Fibroblast of skin of back (primary cell): ENCODE measurements at regions not wholly inside any gene's neighbourhood (a gene's known extent, or its start where the extent isn't known, plus 50 kb on each side); places are given as distances from the start of the nearest gene placed in this dataset.
"Not testable (repeated sequence)": the region's sequence is repeated elsewhere in the genome, so short reads cannot be mapped to it uniquely, and the experiment has no call there.

Experiments
- DNase-seq: peaks from one replicate; pipeline ENCODE4 v3.0.0-alpha.2; 2013

- no peak for DNase-seq
Observed at GRCh38 chr1:31511848-31512615, 64.3 kb upstream of the TINAGL1 start.

- no peak for DNase-seq
Observed at GRCh38 chr1:31514117-31514516, 62.2 kb upstream of the TINAGL1 start.

GRCh38 chr1:31515056-31515775 lies 61.1 kb upstream of the TINAGL1 start:
- DNase-seq: no peak

DNA sequence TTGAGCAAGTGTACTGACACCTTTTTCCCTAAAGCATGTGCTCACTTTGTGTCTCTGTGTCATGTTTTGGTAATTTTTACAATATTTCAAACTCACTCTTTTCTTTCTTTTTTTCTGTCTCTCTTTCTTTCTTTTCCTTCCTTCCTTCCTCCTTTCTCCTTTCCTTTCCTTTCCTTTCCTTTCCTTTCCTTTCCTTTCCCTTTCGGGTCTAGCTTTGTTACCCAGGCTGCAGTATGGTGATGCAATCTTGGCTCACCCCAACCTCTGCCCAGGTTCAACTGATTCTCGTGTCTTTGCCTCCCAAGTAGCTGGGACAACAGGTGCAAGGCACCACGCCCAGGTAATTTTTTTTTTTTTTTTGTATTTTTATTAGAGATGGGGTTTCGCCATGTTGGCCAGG lies 60.4 kb upstream of the TINAGL1 start:
- no peak for DNase-seq

- no peak for DNase-seq
Observed at GRCh38 chr1:31517301-31517700, 59.0 kb upstream of the TINAGL1 start.

DNA sequence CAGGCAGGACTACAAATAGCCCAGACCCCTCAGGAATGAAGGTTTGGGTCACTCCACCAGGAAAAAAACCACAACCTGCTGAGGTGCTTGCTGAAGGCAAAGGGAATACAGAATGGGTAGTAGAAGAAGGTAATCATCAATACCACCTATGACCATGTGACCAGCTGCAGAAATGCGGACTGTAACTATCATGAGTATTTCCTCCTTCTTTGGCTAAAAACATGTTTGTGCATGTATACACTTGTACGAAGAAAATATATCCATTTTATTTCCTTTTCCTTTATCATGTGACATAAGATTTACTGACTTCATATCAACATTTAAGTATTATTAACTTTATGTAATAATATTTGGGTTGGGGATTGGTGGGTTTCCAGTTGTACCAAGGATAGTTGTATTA lies 58.3 kb upstream of the TINAGL1 start:
- DNase-seq: not testable (repeated sequence)

DNA sequence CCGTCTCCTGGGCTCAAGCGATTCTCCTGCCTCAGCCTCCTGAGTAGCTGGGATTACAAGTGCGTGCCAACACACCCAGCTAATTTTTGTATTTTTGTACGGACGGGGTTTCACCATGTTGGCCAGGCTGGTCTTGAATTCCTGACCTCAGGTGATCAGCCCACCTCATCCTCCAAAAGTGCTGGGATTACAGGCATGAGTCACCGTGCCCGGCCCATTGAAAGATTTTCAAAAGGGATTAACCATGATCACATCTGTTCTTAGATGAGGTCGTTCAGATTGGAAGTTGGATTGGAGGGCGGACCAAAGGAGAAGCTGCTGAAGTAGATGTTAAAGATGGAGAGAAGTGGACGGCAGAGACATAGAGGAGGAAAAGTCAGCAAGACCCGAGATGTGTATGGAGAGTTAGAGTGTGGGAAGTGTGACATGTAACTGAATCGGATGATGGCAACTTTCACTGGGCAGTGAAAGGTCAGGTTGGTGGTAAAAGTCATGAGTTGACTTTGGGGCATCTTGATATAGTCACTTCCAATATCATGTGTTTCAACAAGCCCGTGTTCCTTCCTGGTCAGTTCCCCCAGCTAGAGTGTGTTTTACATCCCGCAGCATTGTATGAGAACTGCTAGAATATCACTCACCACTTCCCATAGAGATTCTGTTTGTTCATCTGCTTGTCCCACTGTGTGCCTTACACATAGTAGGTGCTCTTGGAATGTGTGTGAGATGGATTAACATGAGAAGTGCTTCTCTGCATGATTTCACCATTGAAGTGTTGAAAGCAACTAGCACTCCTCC lies 54.4 kb upstream of the TINAGL1 start:
- DNase-seq: no peak

DNA sequence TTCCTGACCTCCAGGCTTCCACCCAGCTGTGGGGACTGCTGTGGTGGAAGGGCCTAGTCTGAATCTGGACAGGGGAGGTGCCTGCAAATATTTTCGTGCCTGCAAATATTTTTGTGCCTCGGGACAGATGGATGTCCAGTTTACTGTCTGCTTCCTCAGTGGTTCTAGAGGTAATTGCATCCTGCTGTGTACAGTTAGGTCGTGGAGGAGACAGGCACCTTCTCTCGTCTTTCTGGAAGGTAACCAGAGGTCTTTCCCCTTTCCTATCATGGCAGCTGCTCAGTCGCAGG lies 53.8 kb upstream of the TINAGL1 start:
- no peak for DNase-seq

DNA sequence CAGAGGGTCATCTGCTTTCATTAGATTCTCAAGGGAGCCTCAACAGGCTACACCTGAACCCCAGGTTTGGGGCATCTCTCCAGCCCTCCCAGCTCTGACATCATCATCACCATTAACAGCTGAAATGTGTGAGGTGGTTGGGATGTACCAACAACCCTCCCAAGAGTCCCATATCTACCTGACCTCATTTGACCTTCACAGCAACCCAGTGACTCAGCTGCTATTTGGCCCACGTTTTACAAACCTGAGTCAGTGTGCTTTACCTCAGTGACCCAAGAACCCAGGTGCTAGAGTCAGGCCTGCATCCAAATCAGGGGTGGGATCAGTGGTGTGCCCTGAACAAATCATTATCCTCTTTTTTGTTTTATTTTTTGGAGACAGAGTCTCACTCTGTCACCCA lies 53.3 kb upstream of the TINAGL1 start:
- DNase-seq: no peak

- DNase-seq: no peak
Observed at GRCh38 chr1:31523769-31524168, 52.5 kb upstream of the TINAGL1 start.

DNA sequence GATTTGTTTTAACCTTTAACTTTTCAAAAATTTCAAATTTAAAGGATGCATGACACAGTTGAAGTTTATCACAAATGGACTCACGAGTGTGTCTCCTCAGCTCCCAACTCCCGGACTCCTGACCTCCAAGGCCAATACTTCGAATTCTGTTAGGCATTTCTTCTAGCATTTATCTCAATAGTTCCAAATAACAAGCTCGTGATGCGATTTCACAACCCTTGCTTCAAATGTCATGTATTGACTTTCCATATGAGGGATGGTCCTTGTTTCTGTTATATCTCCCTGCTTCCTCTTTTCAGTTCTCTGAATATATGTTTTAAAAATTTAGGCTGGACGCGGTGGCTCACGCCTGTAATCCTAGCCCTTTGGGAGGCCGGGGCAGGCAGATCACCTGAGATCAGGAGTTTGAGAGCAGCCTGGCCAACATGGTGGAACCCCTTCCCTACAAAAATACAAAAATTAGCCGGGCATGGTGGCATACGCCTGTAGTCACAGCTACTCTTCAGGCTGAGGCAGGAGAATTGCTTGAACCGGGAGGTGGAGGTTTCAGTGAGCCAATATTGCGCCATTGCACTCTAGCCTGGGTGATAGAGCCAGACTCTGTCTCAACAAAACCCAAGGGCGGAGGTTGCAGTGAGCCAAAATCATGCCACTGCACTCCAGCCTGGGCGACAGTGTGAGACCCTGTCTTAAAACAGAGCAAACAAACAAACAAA lies 52.0 kb upstream of the TINAGL1 start:
- DNase-seq: no peak
